ENCODE measurements at regions not wholly inside any gene's neighbourhood (a gene's known extent, or its start where the extent isn't known, plus 50 kb on each side); places are given as distances from the start of the nearest gene placed in this dataset.

DNA sequence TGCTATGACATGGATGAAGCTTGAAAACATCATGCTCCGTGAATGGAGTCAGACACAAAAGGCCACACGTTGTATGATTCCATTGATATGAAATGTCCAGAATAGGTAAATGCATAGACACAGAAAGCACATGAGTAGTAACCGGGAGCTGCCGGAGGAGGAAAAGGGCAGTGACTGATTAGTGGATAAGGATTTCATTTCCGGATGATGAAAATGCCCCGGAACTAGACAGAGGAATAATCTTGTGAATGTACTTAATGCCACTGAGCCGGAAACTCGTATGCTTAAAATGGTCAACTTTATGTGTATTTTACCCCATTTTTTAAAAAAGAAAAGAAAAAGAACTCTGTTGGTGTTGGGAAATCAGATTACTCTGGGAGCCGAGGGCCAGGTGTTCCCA lies 112.7 kb upstream of the FAM9B start (continued):
- TF ChIP-seq POU2F2 (IDR thresholded peaks at IDR 0.05; ENCODE audit: borderline replicate concordance, low read depth, low read length) (no peak), TBL1XR1 (IDR thresholded peaks at IDR 0.05; ENCODE audit: low read depth, low read length) (no peak)

GRCh38 chrX:9147086-9147485 lies 113.2 kb upstream of the FAM9B start:
- no peak overlapping the region for H3K4me2 ChIP-seq (ENCODE audit: control insufficient read depth, insufficient read depth)
- SMC1A ChIA-PET (ENCODE audit: uncharacterized antibody, unreplicated experiment): no interaction called here
- intact Hi-C loops (cut with micrococcal nuclease; ENCODE audit: unreplicated experiment): no loop called here
- BruUV-seq (replicated peaks): no TSS peak
- H3K4me1 ChIP-seq (ENCODE audit: control insufficient read depth, insufficient read depth, low read length): no peaks in the 10 kb centered on the region
- H3K27ac ChIP-seq (ENCODE audit: control insufficient read depth, insufficient read depth): no peak overlapping the region
- H2AFZ ChIP-seq (ENCODE audit: control insufficient read depth, low read depth, low read length): no peak overlapping the region
- RAD21 ChIA-PET (ENCODE audit: unreplicated experiment): no interaction called here
- TF ChIP-seq CBFB (IDR thresholded peaks at IDR 0.05; ENCODE audit: low read depth) (no peak), SMAD5 (IDR thresholded peaks at IDR 0.05; ENCODE audit: low read depth) (no peak), BCL11A (IDR thresholded peaks at IDR 0.05; ENCODE audit: low read depth, low read length) (no peak), ELK1 (IDR thresholded peaks at IDR 0.05; ENCODE audit: low read depth, low read length) (no peak), HDGF (IDR thresholded peaks at IDR 0.05) (no peak), SRF (IDR thresholded peaks at IDR 0.05; ENCODE audit: low read depth in 2 of 2, low read length in 2 of 2) (no peak), IKZF2 (IDR thresholded peaks at IDR 0.05) (no peak)
- TF ChIP-seq, protein P1, sequence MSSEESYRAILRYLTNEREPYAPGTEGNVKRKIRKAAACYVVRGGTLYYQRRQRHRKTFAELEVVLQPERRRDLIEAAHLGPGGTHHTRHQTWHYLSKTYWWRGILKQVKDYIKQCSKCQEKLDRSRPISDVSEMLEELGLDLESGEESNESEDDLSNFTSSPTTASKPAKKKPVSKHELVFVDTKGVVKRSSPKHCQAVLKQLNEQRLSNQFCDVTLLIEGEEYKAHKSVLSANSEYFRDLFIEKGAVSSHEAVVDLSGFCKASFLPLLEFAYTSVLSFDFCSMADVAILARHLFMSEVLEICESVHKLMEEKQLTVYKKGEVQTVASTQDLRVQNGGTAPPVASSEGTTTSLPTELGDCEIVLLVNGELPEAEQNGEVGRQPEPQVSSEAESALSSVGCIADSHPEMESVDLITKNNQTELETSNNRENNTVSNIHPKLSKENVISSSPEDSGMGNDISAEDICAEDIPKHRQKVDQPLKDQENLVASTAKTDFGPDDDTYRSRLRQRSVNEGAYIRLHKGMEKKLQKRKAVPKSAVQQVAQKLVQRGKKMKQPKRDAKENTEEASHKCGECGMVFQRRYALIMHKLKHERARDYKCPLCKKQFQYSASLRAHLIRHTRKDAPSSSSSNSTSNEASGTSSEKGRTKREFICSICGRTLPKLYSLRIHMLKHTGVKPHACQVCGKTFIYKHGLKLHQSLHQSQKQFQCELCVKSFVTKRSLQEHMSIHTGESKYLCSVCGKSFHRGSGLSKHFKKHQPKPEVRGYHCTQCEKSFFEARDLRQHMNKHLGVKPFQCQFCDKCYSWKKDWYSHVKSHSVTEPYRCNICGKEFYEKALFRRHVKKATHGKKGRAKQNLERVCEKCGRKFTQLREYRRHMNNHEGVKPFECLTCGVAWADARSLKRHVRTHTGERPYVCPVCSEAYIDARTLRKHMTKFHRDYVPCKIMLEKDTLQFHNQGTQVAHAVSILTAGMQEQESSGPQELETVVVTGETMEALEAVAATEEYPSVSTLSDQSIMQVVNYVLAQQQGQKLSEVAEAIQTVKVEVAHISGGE (CRISPR knock-in tag; IDR thresholded peaks at IDR 0.05): no peak
- no peaks in the 10 kb centered on the region for H4K20me1 ChIP-seq (ENCODE audit: control insufficient read depth, insufficient read depth)
- no peaks in the 10 kb centered on the region for H3K27me3 ChIP-seq (replicated peaks in 1 of 2; ENCODE audit: control insufficient read depth in 2 of 2, insufficient read depth in 2 of 2, low read length in 1 of 2)
- FAIRE-seq: no peak
- H3K4me3 ChIP-seq: no peak overlapping the region
- ATAC-seq: no peak
- CTCF ChIA-PET: no interaction called here
- POLR2A ChIA-PET: no interaction called here
- H3K36me3 ChIP-seq (ENCODE audit: control insufficient read depth in 2 of 2, insufficient read depth in 2 of 2, low read length in 1 of 2): no peaks in the 10 kb centered on the region
- no peaks in the 10 kb centered on the region for H3K9me3 ChIP-seq (replicated peaks; ENCODE audit: control insufficient read depth, insufficient read depth, low read length)
- DNase-seq (ENCODE audit: low read depth, low spot score): no peak
- no peaks in the 10 kb centered on the region for H3K79me2 ChIP-seq (ENCODE audit: control insufficient read depth, insufficient read depth, low read length)
- H3K9ac ChIP-seq (ENCODE audit: control insufficient read depth, insufficient read depth, low read length): no peak overlapping the region
- 33% methylated on average over 5 of the region's 5 CpGs for WGBS (ENCODE audit: insufficient coverage, insufficient replicate concordance, low lambda C conversion rate, missing lambda C conversion rate)
- in situ Hi-C loops (cut with MboI): no loop called here

All from GM12878 (cell line).